ENCODE measurements at regions not wholly inside any gene's neighbourhood (a gene's known extent, or its start where the extent isn't known, plus 50 kb on each side); places are given as distances from the start of the nearest gene placed in this dataset.

DNA sequence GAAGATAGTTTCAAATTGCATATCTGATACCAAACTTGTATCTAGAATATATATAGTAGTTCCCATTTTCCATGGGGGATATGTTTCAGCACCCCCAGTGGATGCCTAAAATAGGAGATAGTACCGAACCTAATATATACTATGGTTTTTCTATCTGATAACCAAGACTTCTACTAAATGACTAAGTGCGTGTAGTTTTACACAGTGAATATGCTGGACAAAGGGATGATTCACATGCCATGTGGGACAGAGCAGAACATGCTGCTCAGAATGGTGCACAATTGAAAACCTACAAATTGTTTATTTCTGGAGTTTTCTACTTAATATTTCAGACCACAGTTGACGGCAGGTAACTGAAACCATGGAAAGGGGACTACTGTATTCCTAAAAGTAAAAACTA is 73.4 kb upstream of the TP63 start:
- no peak for TF ChIP-seq BHLHE40 (IDR thresholded peaks at IDR 0.05; ENCODE audit: low read depth, low read length)
- TF ChIP-seq NR3C1 (IDR thresholded peaks at IDR 0.05) = no peak
- no peak for TF ChIP-seq POLR2A (IDR thresholded peaks at IDR 0.05; ENCODE audit: low read length)
- no peak for TF ChIP-seq JUN (IDR thresholded peaks at IDR 0.05)
- no peak for TF ChIP-seq CTCF (IDR thresholded peaks at IDR 0.05)
- no peak for TF ChIP-seq PBX3 (IDR thresholded peaks at IDR 0.05)
- TF ChIP-seq MAFK (IDR thresholded peaks at IDR 0.05; ENCODE audit: partially characterized antibody) = no peak
- TF ChIP-seq CBX8 (IDR thresholded peaks at IDR 0.05) = no peak
- no peak for TF ChIP-seq GATA3 (IDR thresholded peaks at IDR 0.05; ENCODE audit: borderline replicate concordance)

Measured in A549 (cell line).